ENCODE measurements at regions not wholly inside any gene's neighbourhood (a gene's known extent, or its start where the extent isn't known, plus 50 kb on each side); places are given as distances from the start of the nearest gene placed in this dataset.

GRCh38 chr2:851680-852079, 99.0 kb upstream of the SNTG2 start:
- Histone ChIP-seq H2BK120ac (ENCODE audit: low read depth, low read length, poor library complexity, severe bottlenecking) (no peak overlapping the region), H3K14ac (ENCODE audit: insufficient read depth, low read length) (no peak overlapping the region), H3K9ac (ENCODE audit: extremely low read depth, insufficient read length, low read length) (no peak overlapping the region), H3K23ac (ENCODE audit: insufficient read length, low read depth, low read length) (no peak overlapping the region), H3K79me2 (ENCODE audit: insufficient read depth, low read length) (no peaks in the 10 kb centered on the region), H3K27me3 (ENCODE audit: insufficient read depth, low read length) (no peaks in the 10 kb centered on the region), H3K4me2 (ENCODE audit: insufficient read depth, insufficient read length, low read length) (no peak overlapping the region), H3K27ac (ENCODE audit: insufficient read length, low read depth, low read length) (no peak overlapping the region), H4K8ac (replicated peaks; ENCODE audit: insufficient read length, low read depth, low read length) (no peak overlapping the region), H2AFZ (ENCODE audit: low read length) (no peak overlapping the region), H3K9me3 (ENCODE audit: control insufficient read depth, low read depth, low read length) (no peaks in the 10 kb centered on the region), H3K4ac (ENCODE audit: low read depth, low read length) (no peak overlapping the region), H2AK5ac (ENCODE audit: insufficient read length, low read length) (no peak overlapping the region), H2BK5ac (ENCODE audit: insufficient read length, low read length) (no peak overlapping the region), H3K4me1 (ENCODE audit: insufficient read depth, low read length) (no peaks in the 10 kb centered on the region), H4K5ac (ENCODE audit: insufficient read length, low read depth, low read length) (no peak overlapping the region), H3K79me1 (ENCODE audit: insufficient read depth, low read depth, low read length, poor library complexity, severe bottlenecking) (no peaks in the 10 kb centered on the region), H4K91ac (ENCODE audit: insufficient read length, low read depth, low read length) (no peak overlapping the region), H2BK20ac (ENCODE audit: low read depth, low read length, poor library complexity, severe bottlenecking) (no peak overlapping the region), H2BK12ac (ENCODE audit: insufficient read length, low read depth, low read length) (no peak overlapping the region), H3K56ac (ENCODE audit: insufficient read length, low read depth, low read length) (no peak overlapping the region), H3K18ac (ENCODE audit: insufficient read length, low read depth, low read length) (no peak overlapping the region), H3K23me2 (ENCODE audit: insufficient read length, low read depth, low read length, poor library complexity, severe bottlenecking) (no peaks in the 10 kb centered on the region), H2BK15ac (ENCODE audit: low read depth, low read length) (no peak overlapping the region), H3T11ph (ENCODE audit: low read length) (no peak overlapping the region), H4K20me1 (ENCODE audit: control insufficient read depth, insufficient read depth, insufficient read length) (peaks cover 2% of the 10 kb centered on the region)
- TF ChIP-seq, protein P1, sequence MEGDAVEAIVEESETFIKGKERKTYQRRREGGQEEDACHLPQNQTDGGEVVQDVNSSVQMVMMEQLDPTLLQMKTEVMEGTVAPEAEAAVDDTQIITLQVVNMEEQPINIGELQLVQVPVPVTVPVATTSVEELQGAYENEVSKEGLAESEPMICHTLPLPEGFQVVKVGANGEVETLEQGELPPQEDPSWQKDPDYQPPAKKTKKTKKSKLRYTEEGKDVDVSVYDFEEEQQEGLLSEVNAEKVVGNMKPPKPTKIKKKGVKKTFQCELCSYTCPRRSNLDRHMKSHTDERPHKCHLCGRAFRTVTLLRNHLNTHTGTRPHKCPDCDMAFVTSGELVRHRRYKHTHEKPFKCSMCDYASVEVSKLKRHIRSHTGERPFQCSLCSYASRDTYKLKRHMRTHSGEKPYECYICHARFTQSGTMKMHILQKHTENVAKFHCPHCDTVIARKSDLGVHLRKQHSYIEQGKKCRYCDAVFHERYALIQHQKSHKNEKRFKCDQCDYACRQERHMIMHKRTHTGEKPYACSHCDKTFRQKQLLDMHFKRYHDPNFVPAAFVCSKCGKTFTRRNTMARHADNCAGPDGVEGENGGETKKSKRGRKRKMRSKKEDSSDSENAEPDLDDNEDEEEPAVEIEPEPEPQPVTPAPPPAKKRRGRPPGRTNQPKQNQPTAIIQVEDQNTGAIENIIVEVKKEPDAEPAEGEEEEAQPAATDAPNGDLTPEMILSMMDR (conservative IDR thresholded peaks at IDR 0.05): no peak
- Mint-ChIP-seq H3K27me3 (ENCODE audit: low read depth) (peaks cover 6% of the 10 kb centered on the region), H3K27ac (no peak overlapping the region), H3K9me3 (no peaks in the 10 kb centered on the region; a peak in 1 of 5 replicates), H3K4me3 (no peak overlapping the region), H3K4me1 (peaks cover 6 to 8% of the 10 kb centered on the region in 2 experiments), H3K36me3 (ENCODE audit: insufficient read depth in 1 of 3, low read depth in 3 of 3) (0 out of 7 replicates have a peak, but pooled peaks cover 0 to 4% (median 0%) of the 10 kb centered on the region in 3 experiments)
- WGBS (ENCODE audit: extremely low coverage, insufficient read length, low lambda C conversion rate): no CpG with 5 or more reads among the region's 8 CpGs
- no peak for DNase-seq

Measured in H9 (cell line).